Sigmoid colon (tissue), 6 donors: ENCODE measurements at regions not wholly inside any gene's neighbourhood (a gene's known extent, or its start where the extent isn't known, plus 50 kb on each side); places are given as distances from the start of the nearest gene placed in this dataset.
A peak's percentile ranks its signal among the peaks of the same experiment; 100 is the strongest.

Experiments used
- DNase-seq: peaks from one replicate; pipeline ENCODE4 v3.0.0-alpha.2; 2019
- H3K27ac ChIP-seq, 4 donors: fragments of 200-600 bp; sonication (generic); one replicate each; pipeline ENCODE4 v1.5.1; 2016 to 2019; ENCODE audit warnings: mild to moderate bottlenecking in 1 of 4
- H3K27me3 ChIP-seq, 3 donors: fragments of 200-600 bp; sonication (generic); one replicate each; pipeline ENCODE4 v1.5.1; 2019; ENCODE audit warnings: mild to moderate bottlenecking in 1 of 3
- H3K36me3 ChIP-seq, 4 donors: fragments of 200-600 bp; sonication (generic); one replicate each; pipeline ENCODE4 v1.5.1; 2016 to 2019
- H3K4me1 ChIP-seq, 4 donors: fragments of 200-600 bp; sonication (generic); one replicate each; pipeline ENCODE4 v1.5.1; 2017 to 2019
- H3K4me3 ChIP-seq, 4 donors: fragments of 200-600 bp; sonication (generic); one replicate each; pipeline ENCODE4 v1.5.1; 2017 to 2019; ENCODE audit warnings: mild to moderate bottlenecking in 2 of 4, moderate library complexity in 1 of 4
- H3K9me3 ChIP-seq, 4 donors: fragments of 200-600 bp in 3 of 4; sonication (generic) in 3 of 4; one replicate each; pipeline versions ENCODE4 v1.5.1 to v1.6.1; 2013 to 2019
- CTCF ChIP-seq, 4 experiments: fragments of 450-650 bp in 3 of 4; fragments of 200-600 bp in 1 of 4; IDR thresholded peaks; one replicate each; pipeline ENCODE4 v1.5.1; 2016 to 2019; ENCODE audit warnings: antibody characterized with exemption in 4 of 4, mild to moderate bottlenecking in 3 of 4, moderate library complexity in 2 of 4
- EP300 ChIP-seq, 4 donors: sonication (generic); formaldehyde crosslinking; IDR thresholded peaks; one replicate each; pipeline ENCODE4 v1.6.1; 2017; ENCODE audit warnings: antibody characterized with exemption in 4 of 4
- POLR2A ChIP-seq, 2 donors: fragments of 450-650 bp; IDR thresholded peaks; one replicate each; pipeline ENCODE4 v1.6.1; 2016; ENCODE audit warnings: antibody characterized with exemption in 2 of 2, mild to moderate bottlenecking in 2 of 2, moderate library complexity in 2 of 2
- POLR2AphosphoS5 ChIP-seq, 4 donors: sonication (generic); formaldehyde crosslinking; IDR thresholded peaks; one replicate each; pipeline ENCODE4 v1.6.1; 2017; ENCODE audit warnings: antibody characterized with exemption in 4 of 4
- WGBS, 2 donors: extraction: QIAGEN DNeasy Blood & Tissue Kit; methylation state at CpG; one replicate each; pipeline ENCODE4 v1.1.7; 2013; 5-methylcytosine and 5-hydroxymethylcytosine counted together
- intact Hi-C: fragments of 100-400 bp; cut with DNase I; formaldehyde crosslinking; loops from one replicate; pipeline ENCODE4 v1.15.1; 2023
- donor health status: healthy with polysubstance abuse.
- donor health status: healthy.

GRCh38 chr19:16018106-16018755 is 58.1 kb upstream of the TPM4 start:
- TF ChIP-seq POLR2AphosphoS5 (IDR thresholded peaks at IDR 0.05), result no peak
- no peak for TF ChIP-seq CTCF (IDR thresholded peaks at IDR 0.05)
- TF ChIP-seq EP300 (IDR thresholded peaks at IDR 0.05), result no peak
- no peak for TF ChIP-seq POLR2A (IDR thresholded peaks at IDR 0.05)
- Histone ChIP-seq H3K9me3 (no peaks in the 10 kb centered on the region), H3K4me3 (no peak overlapping the region), H3K27me3 (no peaks in the 10 kb centered on the region), H3K27ac (no peak overlapping the region), H3K36me3 (no peaks in the 10 kb centered on the region), H3K4me1 (no peaks in the 10 kb centered on the region)
- peak; percentile 42 for DNase-seq
- 87 to 89% methylated on average over 17 of the region's 17 CpGs for WGBS, 2 donors
- intact Hi-C loops, result no loop called here

- DNase-seq, result no peak
- Histone ChIP-seq H3K36me3 (no peaks in the 10 kb centered on the region), H3K27ac (no peak overlapping the region), H3K4me1 (no peaks in the 10 kb centered on the region), H3K9me3 (no peaks in the 10 kb centered on the region), H3K27me3 (no peaks in the 10 kb centered on the region), H3K4me3 (no peak overlapping the region)
- TF ChIP-seq POLR2A (IDR thresholded peaks at IDR 0.05), result no peak
- TF ChIP-seq EP300 (IDR thresholded peaks at IDR 0.05), result no peak
- no peak for TF ChIP-seq CTCF (IDR thresholded peaks at IDR 0.05)
- no peak for TF ChIP-seq POLR2AphosphoS5 (IDR thresholded peaks at IDR 0.05)
- 69 to 78% methylated on average over 13 of the region's 13 CpGs for WGBS, 2 donors
- intact Hi-C loops, result no loop called here
Observed at GRCh38 chr19:16018801-16019551, 57.3 kb upstream of the TPM4 start.

- WGBS, 2 donors, result 78 to 81% methylated on average over 24 of the region's 24 CpGs
- Histone ChIP-seq H3K4me3 (no peak overlapping the region), H3K9me3 (no peaks in the 10 kb centered on the region), H3K36me3 (no peaks in the 10 kb centered on the region), H3K4me1 (no peaks in the 10 kb centered on the region), H3K27me3 (no peaks in the 10 kb centered on the region), H3K27ac (no peak overlapping the region)
- no peak for TF ChIP-seq CTCF (IDR thresholded peaks at IDR 0.05)
- TF ChIP-seq POLR2A (IDR thresholded peaks at IDR 0.05), result no peak
- TF ChIP-seq POLR2AphosphoS5 (IDR thresholded peaks at IDR 0.05), result no peak
- no peak for TF ChIP-seq EP300 (IDR thresholded peaks at IDR 0.05)
- intact Hi-C loops, result no loop called here
- peak; percentile 63 for DNase-seq
Observed at GRCh38 chr19:16019691-16020448, 56.4 kb upstream of the TPM4 start.

- Histone ChIP-seq H3K27me3 (no peaks in the 10 kb centered on the region), H3K9me3 (no peaks in the 10 kb centered on the region), H3K27ac (no peak overlapping the region), H3K4me1 (no peaks in the 10 kb centered on the region), H3K4me3 (no peak overlapping the region), H3K36me3 (no peaks in the 10 kb centered on the region)
- WGBS, 2 donors, result 87 to 88% methylated on average over 8 of the region's 8 CpGs
- intact Hi-C loops, result no loop called here
- DNase-seq, result peak; percentile 34
- TF ChIP-seq POLR2AphosphoS5 (IDR thresholded peaks at IDR 0.05) (no peak), CTCF (IDR thresholded peaks at IDR 0.05) (no peak), EP300 (IDR thresholded peaks at IDR 0.05) (no peak), POLR2A (IDR thresholded peaks at IDR 0.05) (no peak)
Observed at GRCh38 chr19:16021796-16022195, 54.5 kb upstream of the TPM4 start.
